ENCODE measurements at regions not wholly inside any gene's neighbourhood (a gene's known extent, or its start where the extent isn't known, plus 50 kb on each side); places are given as distances from the start of the nearest gene placed in this dataset.

GRCh38 chr2:17184512-17184911, 333.7 kb downstream of the RAD51AP2 start:
- no peak for TF ChIP-seq CTCF (IDR thresholded peaks at IDR 0.05)
- no peak for TF ChIP-seq POLR2A (IDR thresholded peaks at IDR 0.05)
